ENCODE measurements at regions not wholly inside any gene's neighbourhood (a gene's known extent, or its start where the extent isn't known, plus 50 kb on each side); places are given as distances from the start of the nearest gene placed in this dataset.

- TF ChIP-seq EP300 (IDR thresholded peaks at IDR 0.05) (no peak), CTCF (IDR thresholded peaks at IDR 0.05) (no peak)
Observed at GRCh38 chr6:142543606-142544005, 241.8 kb downstream of the ADGRG6 start.
